Hypothalamus (tissue), 51 donors: ENCODE measurements at regions not wholly inside any gene's neighbourhood (a gene's known extent, or its start where the extent isn't known, plus 50 kb on each side); places are given as distances from the start of the nearest gene placed in this dataset.
A peak's percentile ranks its signal among the peaks of the same experiment; 100 is the strongest.
"Not testable (repeated sequence)": the region's sequence is repeated elsewhere in the genome, so short reads cannot be mapped to it uniquely, and the experiment has no call there.

Source experiments
- DNase-seq, 51 donors: peaks; one replicate each; lab custom pipeline; 2025; lab: John Stamatoyannopoulos, UW

DNA sequence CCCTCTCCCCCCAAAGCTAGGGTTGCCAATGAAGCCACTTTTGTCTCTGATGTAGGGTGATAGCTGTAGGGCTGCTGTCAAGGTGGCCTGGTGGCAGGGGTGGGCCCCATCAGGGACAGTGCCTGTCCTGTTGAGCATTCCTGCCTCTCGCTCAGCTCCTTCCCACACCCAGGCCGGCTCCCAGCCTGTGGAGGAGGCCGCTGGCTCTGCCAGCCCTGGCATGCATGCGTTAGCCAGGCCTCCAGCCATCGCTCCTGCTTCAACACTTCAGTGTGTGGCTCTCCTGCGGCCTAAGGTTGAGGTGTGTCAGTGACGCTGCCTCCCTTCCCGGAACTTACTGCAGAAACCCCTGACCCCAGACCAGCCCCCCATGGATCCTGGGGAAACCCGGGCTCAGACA lies 194.5 kb downstream of the TBC1D2B start:
- not testable (repeated sequence) for DNase-seq

DNA sequence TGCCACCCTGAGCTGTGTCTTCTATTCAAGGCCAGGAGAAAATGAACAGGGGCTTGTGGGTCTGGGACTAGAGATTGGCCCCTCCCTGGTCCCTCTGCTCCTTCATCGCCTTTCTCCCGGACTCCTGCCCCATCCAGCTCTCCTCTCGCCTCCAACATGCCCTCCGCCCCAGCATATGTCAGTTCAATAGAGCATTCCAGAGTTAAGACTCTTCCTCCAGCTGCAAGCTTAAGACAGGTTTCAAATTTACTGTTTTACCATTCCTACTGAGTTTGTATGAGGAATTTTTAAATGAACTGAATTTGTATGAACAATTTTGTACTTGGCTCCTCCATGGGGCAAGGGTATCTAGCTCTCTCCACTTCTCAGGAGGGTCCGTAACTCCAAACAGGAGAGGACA lies 195.6 kb downstream of the TBC1D2B start:
- no peak for DNase-seq

DNA sequence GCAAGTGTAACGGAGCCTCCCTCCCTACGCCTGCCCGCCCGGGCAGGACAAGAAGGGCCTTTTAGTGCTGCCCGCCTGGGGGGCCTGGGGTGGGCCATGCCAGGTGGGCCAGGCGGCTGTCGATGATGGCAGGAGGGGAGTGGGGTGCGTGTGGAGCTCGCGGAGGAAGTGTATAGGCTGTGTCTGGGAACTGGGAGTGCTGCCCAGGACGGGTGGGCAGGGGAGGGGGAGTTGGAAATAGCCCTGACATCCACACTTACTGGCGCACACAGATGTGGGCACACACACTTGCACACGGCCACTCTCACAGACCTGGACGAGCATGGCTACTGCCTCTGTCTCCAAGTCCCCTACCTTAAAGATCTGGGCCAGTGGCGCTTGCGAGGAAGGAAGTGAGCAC lies 196.0 kb downstream of the TBC1D2B start:
- DNase-seq = not testable (repeated sequence)

DNA sequence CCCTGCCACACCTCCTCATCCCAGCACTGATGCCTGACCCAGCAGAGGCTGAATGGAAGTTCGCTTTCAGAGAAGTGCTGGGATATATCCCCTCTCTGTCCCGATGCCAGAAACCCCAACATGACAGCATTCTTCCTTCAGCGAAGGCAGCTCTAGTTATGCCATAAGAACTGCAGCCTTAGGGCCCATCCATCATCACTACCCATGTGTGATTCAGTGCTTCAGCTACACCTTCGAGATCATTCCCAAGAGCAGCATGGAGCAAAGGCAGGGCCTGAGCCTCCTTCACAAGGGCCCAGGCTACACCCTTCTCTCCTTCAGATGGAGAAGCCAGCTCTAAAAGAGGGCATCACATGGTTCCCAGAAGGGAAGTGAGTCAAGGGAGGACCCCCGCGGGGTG lies 198.0 kb downstream of the TBC1D2B start:
- DNase-seq = not testable (repeated sequence)

DNA sequence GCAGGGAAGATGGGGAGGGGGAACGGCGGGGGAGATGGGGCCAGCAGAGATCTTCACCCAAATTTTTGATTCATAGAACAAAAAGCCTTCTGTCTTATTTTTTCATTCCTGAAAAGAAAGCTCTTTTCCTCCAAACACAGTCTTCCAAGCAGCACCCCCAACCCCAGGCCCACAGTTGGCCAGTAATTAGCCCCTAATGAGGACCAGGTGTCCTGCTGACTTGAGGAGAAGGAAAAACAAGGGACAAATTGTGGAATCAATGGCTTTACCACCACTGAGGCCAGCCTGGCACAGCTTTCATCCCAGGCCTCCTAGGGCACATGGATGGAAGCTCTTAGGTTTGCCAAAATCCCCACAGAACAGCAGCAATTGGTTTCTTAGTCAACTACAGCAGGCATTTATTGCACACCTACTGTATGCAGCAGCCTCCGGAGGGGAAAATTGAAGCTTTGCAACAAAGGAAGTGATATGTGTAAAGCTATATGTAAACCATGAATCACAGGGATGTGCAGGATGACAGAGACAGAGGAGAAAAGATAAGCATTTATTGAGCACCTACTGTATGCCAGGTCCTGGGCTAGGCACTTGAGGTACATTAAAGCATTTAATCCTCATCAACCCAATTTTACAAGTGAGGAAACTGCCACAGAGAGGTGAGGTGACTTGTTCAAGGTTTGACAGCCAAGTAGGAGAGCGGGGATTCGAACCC lies 199.5 kb downstream of the TBC1D2B start:
- DNase-seq = no peak

DNA sequence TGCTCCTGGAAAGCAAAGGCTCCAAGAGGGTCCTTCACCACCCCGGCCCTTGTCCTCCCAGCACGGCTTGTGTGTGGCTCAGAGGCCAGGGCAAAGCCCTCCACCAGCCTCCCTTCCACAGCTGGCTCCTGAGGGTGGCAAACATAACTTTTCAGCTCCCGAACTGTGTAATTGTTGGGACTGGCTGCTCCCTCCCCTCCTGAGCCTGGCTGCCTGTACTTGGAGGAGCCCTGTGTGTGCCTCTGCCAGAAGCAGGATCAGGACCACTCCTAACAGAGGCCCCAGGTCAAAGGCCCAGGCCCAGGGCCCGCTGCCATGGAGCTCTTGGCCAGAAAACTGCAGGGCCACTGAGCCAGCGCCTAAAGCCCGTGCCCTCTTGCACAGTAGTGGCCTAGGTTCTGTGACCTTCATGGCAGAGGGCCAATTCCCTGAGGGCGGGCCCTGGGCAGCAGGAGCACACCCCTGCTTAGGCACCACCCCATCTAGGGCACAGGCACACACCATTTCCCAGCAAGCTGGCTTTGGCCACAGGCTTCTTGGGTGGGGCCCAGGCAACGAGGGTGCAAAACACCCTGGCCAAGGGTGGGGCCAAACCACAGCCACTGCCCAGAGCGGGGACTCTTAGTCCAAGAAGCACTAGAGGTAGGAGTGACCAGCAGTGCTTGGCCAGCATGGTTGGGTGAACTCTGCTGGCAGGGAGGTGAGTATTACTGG lies 201.2 kb downstream of the TBC1D2B start:
- DNase-seq = not testable (repeated sequence)

DNA sequence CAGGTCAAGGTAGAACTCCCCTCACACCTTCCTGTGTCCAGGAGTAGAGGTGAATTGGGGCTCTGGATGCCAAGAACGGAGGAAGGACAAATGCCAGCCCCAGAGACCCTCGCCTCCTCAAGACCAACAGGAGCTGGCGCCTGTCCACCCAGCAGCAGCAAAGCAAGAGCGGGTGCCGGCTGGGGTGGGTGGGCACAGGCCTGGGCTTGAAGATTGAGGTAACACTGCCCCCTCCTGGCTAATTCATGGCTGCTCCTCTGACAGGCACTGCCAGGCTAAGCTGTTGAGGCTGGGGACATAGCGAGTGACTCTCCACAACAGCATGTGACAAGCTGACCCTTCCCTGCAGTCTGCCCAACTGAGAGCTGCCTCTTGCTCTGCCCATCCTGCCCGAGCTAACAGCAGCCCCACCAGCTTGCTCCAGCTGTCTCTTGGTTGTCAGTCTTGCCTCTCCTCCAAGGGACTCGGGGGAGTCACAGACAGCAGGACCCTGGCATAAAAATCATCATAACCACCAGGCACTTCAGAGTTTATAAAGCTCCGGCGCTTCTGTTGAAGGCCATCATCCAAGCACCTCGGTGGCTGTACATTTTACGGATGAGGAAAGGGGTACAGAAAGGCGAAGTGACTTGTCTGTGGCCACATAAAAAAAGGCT lies 202.3 kb downstream of the TBC1D2B start:
- peak in 39 of 51 donors; percentile 3 to 70 (median 41) for DNase-seq

DNA sequence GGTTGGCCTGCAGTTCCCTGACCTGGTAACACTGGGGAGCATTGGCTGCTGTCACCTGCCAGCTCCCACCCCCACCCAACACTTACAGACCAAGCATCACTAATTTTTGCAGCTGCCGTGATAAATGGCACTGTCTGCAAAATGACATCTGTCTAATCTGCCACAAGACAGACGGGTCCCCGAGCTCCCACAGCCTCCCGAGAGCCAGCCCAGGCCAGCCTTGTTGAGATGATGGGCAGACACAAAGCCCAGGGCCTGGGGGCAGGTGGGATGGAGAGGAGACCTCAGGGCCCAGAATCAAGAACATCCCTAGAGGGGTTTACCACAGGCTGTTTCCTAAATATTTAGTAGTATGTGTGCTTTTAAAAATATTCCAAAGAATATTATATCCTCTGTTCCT lies 203.4 kb downstream of the TBC1D2B start:
- no peak for DNase-seq

DNA sequence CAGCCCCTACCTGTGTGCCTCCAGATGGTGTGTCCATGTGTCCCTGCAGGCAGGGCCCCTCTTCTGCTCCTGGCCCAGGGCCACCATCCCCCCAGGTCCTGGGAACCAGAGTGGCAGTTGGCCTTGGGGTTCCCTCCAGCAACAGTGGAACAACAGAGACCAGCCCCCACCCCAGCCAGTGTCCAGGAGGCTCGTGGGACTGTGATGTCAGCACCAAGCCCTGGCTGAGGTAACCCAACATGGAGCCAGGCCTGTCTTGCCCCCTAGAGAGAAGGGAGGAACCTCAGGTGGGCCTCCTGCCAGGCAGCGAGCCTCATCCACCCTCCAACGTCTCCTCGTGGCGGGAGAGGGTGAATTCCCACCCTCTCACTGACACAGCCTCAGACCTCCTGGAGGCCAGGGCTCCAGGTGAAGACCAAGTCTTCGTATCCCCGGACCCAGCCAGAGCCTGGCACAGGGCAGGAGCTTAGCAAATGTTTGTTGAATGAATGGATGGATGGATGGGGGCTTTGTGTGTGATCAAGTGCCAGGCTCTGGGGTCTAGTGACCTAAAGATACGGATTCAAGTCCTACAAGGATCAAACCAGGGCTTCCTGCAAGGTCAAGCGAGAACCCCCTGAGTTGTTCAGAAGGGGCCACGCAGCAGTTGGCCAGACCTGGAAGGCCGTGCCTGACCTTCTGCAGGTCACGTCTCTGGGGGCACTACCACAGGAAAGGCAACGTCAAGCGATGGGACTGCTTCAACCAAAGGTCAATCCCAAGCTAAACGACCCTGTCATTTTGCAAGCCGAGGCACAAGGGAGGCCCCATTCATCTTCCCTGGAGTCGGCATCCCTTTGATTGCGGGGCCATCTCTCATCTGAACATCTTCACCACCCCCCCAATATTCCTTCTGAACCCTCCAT lies 204.7 kb downstream of the TBC1D2B start:
- DNase-seq = not testable (repeated sequence)

DNA sequence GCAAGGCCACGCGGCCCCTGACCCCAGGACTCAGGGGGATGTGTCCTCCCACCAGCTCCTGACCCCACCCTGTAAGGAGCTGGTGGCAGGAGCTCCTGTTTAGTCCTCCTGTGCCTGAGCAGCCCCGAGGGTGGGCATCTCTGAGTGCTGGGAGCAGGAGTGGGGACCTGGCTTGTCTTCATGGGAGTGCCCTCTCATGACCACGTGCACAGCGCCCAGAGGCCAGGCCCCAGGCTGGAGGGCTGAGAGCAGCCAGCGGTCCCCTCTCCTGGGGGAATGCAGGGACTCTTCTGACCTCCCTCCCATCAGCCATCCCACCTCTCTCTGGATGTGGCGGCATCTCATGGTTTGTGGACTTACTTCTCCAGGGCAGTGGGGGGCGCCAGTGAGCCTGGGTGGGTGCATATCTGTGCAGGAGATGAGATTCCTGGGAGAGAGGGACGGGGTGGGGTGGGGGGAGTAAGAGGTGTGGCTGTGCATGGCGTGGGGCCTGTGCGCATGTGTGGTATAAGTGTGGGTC lies 205.6 kb downstream of the TBC1D2B start:
- DNase-seq = no peak

DNA sequence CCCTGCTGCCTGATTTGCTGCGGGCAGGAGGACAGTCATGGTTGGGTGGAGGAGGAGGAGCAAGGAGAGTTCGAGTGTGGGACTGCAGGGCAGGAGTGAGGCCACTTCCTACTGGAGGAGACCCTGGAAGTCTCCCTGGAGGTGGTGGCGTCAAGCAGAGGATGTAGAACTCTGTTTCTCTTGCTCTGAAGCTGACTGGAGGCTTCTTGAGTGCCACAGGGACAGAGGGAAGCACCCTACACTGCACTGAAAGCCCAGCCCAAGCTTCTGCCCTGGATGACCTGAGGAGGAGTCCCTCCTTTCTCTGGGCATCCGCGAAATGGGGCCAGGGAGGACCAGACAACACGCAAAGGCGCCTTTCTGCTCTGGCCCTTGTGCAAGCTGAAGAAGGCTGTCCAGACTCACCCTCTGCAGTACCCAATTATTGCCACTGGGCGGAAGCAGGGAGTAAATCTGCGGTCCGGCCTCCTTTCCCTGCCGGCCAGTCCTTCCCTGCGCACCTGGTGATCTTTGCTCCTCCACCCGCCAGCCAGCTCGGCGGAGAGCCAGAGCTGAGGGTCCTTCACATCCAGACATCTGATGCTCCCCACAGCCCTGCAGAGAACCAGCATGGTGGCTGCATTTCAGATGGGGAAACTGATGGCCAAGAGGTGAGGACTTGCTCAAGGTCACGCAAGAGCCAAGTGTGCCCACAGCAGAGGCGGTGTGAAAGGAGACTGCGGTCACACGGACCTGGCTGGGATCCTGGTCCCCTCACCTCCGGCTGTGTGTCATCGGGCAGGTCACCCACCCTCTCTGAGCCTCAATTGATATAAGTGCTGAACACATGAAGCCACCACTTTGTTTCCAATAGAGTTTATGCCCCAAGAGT lies 207.1 kb downstream of the TBC1D2B start:
- DNase-seq = peak in 36 of 51 donors; percentile 4 to 73 (median 28)

DNA sequence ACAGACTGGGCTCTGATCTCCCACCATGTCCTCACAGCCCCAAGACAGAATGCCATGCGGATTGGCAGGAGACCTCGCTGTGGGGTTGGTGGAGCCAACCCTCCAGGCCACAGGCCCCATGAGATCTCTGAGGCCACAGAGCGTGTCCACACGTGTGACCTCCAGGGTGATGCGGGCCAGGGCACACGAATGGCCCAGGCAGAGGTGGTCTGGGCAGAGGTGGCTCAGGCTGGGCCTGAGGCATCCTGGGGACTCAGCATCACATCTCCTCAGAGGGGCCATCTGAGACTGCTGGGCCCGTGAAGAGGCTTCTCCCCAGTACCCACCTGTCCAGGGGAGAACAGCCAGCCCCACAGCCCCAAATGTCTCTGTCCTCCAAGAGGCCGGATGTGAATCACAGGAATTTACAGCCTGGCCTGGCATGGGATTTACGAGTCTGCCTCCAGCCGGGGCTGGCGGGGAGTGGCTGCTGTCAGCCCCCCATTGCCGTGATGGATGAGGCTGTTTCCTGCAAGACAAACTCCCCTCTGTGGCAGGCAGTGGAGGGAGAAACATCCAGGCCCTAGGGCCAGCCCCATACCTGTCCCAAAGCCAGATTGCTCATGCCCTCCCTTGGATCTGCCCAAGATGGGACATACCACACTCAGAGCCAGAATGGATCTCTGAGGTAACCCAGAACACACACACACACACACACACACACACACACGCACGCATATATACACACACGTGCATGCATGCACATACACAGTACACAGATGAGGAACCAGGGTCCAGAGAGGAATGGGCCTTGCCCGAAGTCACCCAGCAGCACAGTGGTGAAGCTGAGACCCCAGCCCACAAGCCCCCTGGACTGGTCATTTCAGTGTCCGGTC lies 208.3 kb downstream of the TBC1D2B start:
- no peak for DNase-seq

DNA sequence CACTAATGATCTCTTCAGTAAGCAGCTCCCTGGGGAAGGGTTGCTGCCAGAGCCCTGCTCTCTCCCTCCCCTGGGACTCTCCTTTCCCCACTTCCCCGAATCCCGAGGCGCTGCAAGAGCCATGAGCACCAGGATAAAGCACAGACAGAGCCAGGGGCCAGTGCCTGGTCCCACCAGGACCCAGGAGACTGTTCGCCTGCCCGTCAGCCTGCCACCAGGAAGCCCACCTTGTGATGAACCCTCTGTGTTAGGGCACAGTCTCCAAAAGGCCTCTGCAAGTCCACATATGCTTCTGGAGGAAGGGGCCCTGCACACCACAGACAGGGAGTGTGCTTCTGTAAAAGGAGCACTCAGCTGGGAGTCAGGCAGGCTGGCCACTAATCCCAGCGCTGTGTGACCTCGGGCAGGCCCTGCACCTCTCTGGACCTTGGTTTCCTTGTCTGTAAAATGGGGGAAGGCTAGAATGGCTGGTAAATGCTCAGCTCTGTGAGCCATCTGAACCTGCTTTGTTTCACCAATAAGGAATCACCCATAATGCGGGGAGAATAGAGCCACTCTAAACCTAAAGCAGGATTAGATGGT lies 209.4 kb downstream of the TBC1D2B start:
- DNase-seq = not testable (repeated sequence)

DNA sequence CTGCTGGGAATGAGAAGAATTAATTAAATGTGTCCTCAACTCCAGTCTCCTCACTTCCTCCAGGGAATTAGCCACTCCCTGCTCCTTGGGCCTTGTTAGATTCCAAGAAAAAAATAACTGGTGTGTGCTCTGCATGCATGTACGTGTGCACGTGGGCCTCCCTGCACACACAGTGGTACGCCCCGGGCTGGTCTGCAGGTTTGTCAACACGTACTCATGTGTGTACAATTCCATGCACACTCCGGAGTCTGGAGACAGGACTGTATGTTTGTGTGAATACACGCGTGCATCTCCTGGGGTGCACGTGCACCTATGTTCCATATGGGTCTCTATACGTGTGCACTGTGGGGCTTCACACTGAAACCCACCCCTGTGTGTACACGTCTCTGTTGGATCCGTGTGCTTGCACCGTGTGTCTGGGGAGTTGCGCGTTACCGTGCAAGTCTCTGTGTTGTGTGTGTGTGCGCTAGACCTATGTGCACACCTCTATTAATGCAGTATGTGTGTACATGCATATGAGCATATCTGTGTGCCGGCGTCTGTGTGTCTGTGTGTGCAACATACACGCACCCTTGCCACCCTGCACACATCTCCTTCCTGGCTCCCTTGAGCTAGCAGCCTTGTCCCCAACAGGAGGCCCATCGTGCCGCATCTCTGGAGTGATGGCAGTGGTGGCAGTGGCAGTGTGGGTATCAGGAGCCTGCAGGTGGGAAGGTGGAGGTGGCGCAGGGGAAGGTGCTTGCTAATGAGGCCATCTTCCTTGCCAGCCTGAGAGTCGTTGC lies 210.1 kb downstream of the TBC1D2B start:
- no peak for DNase-seq

DNA sequence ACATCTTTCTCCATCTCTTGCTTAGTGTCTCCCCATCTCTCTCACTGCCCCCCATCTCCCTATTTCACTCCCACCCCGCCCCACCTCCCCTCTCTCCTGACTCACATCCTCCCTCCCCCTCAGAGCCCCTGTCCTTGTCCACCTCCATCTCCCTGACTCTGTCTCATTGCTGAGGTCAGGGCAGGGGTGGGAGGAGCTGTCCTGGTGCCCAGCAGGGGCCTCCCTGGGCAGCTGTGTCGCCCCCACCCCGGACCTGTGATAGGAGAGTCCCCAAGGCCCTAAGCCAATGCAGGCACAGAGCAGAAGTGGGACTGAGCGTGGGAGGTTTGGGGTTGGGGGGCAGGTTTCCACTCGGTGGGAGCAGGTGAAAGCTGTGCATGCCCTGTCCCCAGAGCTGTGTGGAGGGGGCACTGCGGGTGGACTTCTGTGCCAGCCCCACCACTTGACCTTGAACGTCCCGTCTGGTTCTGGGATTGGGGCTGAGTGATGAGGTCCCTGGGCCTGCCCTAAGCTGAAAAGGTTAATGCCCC lies 210.8 kb downstream of the TBC1D2B start:
- no peak for DNase-seq

DNA sequence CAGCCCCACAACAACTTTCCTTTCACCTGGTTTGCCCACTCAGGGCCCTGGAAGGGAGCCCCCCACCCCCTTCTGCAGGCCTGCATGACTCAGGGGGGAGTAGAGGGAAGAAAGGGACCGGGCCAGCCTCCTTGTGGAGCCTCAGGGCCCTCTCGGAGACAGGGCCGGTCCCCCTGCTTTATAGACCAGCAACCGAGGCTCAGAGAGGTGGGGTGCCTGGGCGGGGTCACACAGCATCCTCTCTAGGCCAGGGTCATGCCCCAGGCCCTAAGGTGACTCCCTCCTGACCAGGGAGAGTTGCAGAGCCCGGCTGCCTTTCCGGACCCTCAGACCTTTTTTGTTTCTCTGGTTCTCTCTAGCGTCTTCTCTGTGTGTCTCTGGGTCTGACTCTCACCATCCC lies 211.3 kb downstream of the TBC1D2B start:
- DNase-seq = no peak

DNA sequence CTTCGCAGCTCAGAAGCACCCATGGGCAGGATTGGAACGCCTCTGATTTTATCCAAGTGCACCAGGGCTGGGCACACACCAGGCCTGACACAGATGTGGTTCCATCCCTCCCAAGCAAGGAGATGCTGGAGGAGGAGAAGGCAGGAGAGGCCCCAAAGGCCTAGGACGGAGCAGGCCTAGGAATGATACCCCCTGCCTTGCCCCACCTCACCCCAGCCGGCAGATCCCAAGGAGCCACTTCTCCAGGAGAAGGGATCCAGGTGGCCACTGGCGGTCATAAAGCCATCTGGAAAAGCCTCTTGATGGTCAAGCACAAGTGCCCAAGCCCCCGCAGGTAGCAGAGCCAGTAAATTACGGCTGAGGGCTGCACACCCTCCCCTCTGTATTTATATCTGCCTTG lies 211.8 kb downstream of the TBC1D2B start:
- no peak for DNase-seq
